AG04450 (cell line): ENCODE measurements at regions not wholly inside any gene's neighbourhood (a gene's known extent, or its start where the extent isn't known, plus 50 kb on each side); places are given as distances from the start of the nearest gene placed in this dataset.

Experiments used
- CTCF ChIA-PET: fragments of 300-600, 350-600 bp; formaldehyde crosslinking; extraction: SDS; loops from one replicate; lab custom pipeline; 2022; ENCODE audit warnings: antibody characterized with exemption, inconsistent platforms; lab: Charles Lee
- POLR2A ChIA-PET: fragments of 350-600 bp; formaldehyde crosslinking; extraction: SDS; loops from one replicate; lab custom pipeline; 2021; ENCODE audit warnings: antibody characterized with exemption, inconsistent platforms; lab: Yijun Ruan, JAX
- DNase-seq: peaks from one replicate; pipeline ENCODE4 v3.0.0-alpha.2; 2011; ENCODE audit warnings: low read depth, low spot score
- H3K27ac ChIP-seq: one replicate; pipeline ENCODE4 v1.5.1; 2012; ENCODE audit warnings: low read depth, low read length, control low read depth
- H3K27me3 ChIP-seq: one replicate; pipeline ENCODE4 v1.6.0; 2012; ENCODE audit warnings: low read length; ENCODE audit not compliant: control insufficient read depth, insufficient read depth
- H3K4me3 ChIP-seq: 2 replicates; pipeline ENCODE4 v1.5.1; 2011; ENCODE audit warnings: mild to moderate bottlenecking, low read depth, low read length, control low read depth
- H3K9me3 ChIP-seq: 2 replicates; pipeline ENCODE4 v1.5.1; 2012; ENCODE audit warnings: low read length; ENCODE audit not compliant: control insufficient read depth, insufficient read depth
- TF ChIP-seq, protein P1 (sequence below): IDR thresholded peaks from 2 replicates; pipeline ENCODE4 v1.5.1; 2011; ENCODE audit warnings: low read depth, low read length, control low read depth, inconsistent platforms

DNA sequence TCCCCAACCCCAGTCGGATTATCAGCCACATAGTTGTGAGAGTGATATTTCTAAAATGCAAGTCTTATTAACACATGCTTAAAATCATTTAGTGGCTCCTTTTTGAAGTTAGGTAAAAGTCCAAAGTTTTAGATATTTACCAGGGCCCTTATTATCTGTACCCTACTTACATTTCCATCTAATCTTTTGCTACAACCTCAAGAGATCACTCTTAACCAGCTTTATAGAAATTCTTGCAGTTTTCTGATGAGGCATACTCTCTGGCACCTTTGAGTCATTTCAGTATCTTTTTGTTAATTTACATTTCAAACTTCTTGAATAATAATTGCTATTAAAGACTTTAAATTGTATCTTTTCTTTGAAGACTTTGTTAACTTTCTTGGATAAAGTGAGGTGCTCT is 453.3 kb downstream of the RFPL4B start:
- DNase-seq: no peak

DNA sequence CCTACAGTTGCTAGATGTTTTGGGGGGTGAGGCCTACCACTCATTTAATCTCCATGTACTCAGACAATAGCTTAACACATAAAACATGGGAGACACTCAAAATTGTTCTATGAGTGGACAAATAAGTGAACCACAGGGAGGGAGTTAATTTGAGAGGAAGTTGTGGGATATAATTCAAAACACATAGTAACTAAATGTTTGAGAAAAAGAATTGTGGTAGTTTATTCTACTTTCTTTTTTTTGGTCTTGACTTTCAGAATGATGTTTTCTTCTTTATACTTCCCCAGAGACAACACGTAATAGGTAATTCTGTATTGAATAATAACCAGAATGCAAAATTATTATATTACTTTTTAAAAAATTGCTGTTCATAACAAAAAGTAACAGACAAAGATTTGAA is 453.8 kb downstream of the RFPL4B start:
- H3K27ac ChIP-seq: no peak overlapping the region
- CTCF ChIA-PET: no interaction called here
- no peak for DNase-seq

More for the DNA sequence above, 453.3 kb downstream of the RFPL4B start:
- ChIA-PET CTCF (no interaction called here), POLR2A (no interaction called here)
- H3K27ac ChIP-seq: no peak overlapping the region
- no peaks in the 10 kb centered on the region for H3K27me3 ChIP-seq
- H3K4me3 ChIP-seq: no peak overlapping the region
- no peaks in the 10 kb centered on the region for H3K9me3 ChIP-seq
- TF ChIP-seq, protein P1, sequence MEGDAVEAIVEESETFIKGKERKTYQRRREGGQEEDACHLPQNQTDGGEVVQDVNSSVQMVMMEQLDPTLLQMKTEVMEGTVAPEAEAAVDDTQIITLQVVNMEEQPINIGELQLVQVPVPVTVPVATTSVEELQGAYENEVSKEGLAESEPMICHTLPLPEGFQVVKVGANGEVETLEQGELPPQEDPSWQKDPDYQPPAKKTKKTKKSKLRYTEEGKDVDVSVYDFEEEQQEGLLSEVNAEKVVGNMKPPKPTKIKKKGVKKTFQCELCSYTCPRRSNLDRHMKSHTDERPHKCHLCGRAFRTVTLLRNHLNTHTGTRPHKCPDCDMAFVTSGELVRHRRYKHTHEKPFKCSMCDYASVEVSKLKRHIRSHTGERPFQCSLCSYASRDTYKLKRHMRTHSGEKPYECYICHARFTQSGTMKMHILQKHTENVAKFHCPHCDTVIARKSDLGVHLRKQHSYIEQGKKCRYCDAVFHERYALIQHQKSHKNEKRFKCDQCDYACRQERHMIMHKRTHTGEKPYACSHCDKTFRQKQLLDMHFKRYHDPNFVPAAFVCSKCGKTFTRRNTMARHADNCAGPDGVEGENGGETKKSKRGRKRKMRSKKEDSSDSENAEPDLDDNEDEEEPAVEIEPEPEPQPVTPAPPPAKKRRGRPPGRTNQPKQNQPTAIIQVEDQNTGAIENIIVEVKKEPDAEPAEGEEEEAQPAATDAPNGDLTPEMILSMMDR: no peak

DNA sequence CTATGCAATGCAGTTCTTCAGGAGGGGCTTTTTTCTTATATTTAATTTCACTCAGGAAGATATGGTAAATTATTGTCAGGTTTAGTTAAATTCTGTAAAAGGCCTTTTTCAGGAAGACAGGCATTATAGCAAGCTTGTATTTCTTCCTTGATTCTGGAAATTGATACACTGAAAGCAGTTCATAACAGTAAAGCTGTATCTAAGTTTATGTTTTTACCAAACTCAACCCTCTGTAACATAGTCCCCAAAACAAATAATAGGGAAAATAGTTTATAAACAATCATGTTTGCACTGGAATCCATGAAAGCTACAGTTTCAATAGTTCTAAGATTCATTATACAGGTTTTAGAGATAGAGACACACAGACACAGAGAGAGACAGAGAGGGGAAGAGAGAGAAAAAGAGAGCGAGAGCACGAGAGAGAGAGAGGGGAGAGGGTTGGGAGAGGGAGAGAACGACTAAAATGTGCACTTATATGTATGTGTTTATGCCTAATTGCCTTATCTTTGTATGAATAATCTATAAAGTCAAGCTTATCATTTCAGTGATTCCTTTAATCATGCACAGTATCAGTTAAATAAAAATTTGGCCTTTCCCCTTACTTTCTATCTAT is 454.4 kb downstream of the RFPL4B start:
- H3K27me3 ChIP-seq: no peaks in the 10 kb centered on the region
- DNase-seq: no peak
- peak overlapping the region; percentile 47 for H3K27ac ChIP-seq
- no peak overlapping the region for H3K4me3 ChIP-seq
- POLR2A ChIA-PET: no interaction called here
- CTCF ChIA-PET: interaction anchor here (0.7 to 1.2 kb wide), 5 partner anchors 298 to 1108 kb away, joined by 3 to 5 read pairs (median 3); no protein-coding TSS in a partner anchor
- TF ChIP-seq, protein P1: no peak
- H3K9me3 ChIP-seq: no peaks in the 10 kb centered on the region

More for the DNA sequence above, 453.8 kb downstream of the RFPL4B start:
- Histone ChIP-seq H3K9me3 (no peaks in the 10 kb centered on the region), H3K27me3 (no peaks in the 10 kb centered on the region), H3K4me3 (no peak overlapping the region)
- TF ChIP-seq, protein P1: no peak
- POLR2A ChIA-PET: no interaction called here

DNA sequence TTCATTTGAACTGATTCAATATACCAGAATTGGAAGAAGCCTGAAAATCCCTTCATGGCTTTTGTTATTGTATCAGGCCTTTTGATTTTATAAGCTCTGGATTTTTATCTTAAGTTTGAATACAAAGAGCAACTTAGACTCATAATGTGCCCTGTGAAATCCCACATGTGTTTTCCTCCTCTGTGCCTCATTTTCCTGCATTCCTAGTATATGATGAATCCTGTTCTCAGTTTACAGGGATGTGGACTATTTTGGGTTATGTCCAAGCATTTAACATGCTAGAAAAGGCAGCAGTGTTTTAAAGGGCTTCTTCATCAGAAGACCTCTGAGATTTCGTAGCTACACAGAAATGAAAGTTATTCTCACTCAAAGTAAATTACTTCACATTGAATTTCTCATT is 455.0 kb downstream of the RFPL4B start:
- POLR2A ChIA-PET: no interaction called here
- DNase-seq: peak; percentile 84

More for the DNA sequence above, 455.0 kb downstream of the RFPL4B start:
- TF ChIP-seq, protein P1: no peak
- Histone ChIP-seq H3K4me3 (no peak overlapping the region), H3K27ac (peak overlapping the region; percentile 47), H3K27me3 (no peaks in the 10 kb centered on the region), H3K9me3 (no peaks in the 10 kb centered on the region)
- CTCF ChIA-PET: interaction anchor here (0.7 to 1.2 kb wide), 5 partner anchors 299 to 1107 kb away, joined by 3 to 5 read pairs (median 3); no protein-coding TSS in a partner anchor
